ENCODE measurements at regions not wholly inside any gene's neighbourhood (a gene's known extent, or its start where the extent isn't known, plus 50 kb on each side); places are given as distances from the start of the nearest gene placed in this dataset.
"Not testable (repeated sequence)": the region's sequence is repeated elsewhere in the genome, so short reads cannot be mapped to it uniquely, and the experiment has no call there.

DNA sequence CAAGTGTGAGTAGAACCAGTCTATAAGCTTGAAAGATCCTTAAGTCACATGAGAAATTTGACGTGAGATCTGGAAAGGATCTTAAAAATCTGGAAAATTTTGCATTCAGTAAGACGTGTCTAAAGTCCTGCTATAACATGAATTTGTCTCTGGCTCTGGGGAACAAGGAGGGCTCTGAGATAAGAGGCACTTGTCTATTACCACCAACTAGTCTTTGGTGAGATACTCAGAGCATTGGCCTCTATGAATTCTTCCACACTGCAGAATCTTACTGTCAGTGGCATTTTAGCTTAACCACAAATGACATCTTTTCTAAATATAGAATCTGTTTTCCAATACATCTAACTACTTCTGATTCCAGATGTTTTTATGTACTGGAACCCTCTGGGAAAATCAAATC is 1504.5 kb downstream of the DPP10 start:
- DNase-seq (no peak), ATAC-seq (ENCODE audit: low read depth in 2 of 2) (no peak)
- Mint-ChIP-seq H3K36me3 (no peaks in the 10 kb centered on the region), H3K9me3 (peaks cover 4 to 58% (median 9%) of the 10 kb centered on the region in 7 donors), H3K4me1 (no peaks in the 10 kb centered on the region), H3K27me3 (no peaks in the 10 kb centered on the region), H3K4me3 (no peak overlapping the region), H3K27ac (no peak overlapping the region)
- H3K27ac ChIP-seq (ENCODE audit: insufficient read depth, low read length, poor library complexity, severe bottlenecking): no peak overlapping the region
- no peaks in the 10 kb centered on the region for H3K9me3 ChIP-seq (ENCODE audit: control insufficient read depth in 2 of 2, low read length in 2 of 2)
- no peaks in the 10 kb centered on the region for H3K36me3 ChIP-seq (ENCODE audit: control insufficient read depth, insufficient read depth, low read length)
- H3K4me3 ChIP-seq (ENCODE audit: low read depth, low read length): no peak overlapping the region
- H3K27me3 ChIP-seq (ENCODE audit: control insufficient read depth, insufficient read depth, low read length): no peaks in the 10 kb centered on the region
- no peaks in the 10 kb centered on the region for H3K4me1 ChIP-seq (ENCODE audit: control insufficient read depth, insufficient read depth, low read length, poor library complexity, severe bottlenecking)

DNA sequence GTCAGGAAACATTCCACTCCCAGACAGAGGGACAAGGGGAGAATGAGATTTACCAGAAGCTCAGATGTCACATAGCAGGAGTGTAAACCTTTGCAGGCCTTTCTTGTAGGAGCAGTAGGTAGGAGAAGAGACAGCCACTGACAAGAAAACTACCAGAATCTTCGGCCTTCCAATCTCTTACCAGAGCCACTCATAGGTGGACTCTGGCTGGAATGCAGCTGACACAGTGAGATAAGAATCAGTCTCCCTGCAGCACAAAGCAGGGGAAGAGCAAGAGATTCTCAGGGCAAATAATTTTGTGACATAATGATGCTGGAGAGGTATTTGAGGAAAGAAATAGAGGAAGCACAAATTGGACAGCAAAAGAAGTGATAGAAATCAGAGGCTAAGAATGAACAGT is 1534.5 kb downstream of the DPP10 start:
- DNase-seq (no peak), ATAC-seq (ENCODE audit: low read depth in 2 of 2) (no peak)
- Histone ChIP-seq H3K36me3 (ENCODE audit: control insufficient read depth, insufficient read depth, low read length) (no peaks in the 10 kb centered on the region), H3K4me1 (ENCODE audit: control insufficient read depth, insufficient read depth, low read length, poor library complexity, severe bottlenecking) (no peaks in the 10 kb centered on the region), H3K27ac (ENCODE audit: insufficient read depth, low read length, poor library complexity, severe bottlenecking) (no peak overlapping the region), H3K27me3 (ENCODE audit: control insufficient read depth, insufficient read depth, low read length) (no peaks in the 10 kb centered on the region), H3K9me3 (ENCODE audit: control insufficient read depth in 2 of 2, low read length in 2 of 2) (peaks cover 0 to 9% of the 10 kb centered on the region in 2 experiments), H3K4me3 (ENCODE audit: low read depth, low read length) (no peak overlapping the region)
- Mint-ChIP-seq H3K4me3 (no peak overlapping the region), H3K4me1 (no peaks in the 10 kb centered on the region), H3K27ac (no peak overlapping the region), H3K36me3 (no peaks in the 10 kb centered on the region), H3K27me3 (no peaks in the 10 kb centered on the region), H3K9me3 (peaks cover 2 to 49% (median 16%) of the 10 kb centered on the region in 7 donors)

DNA sequence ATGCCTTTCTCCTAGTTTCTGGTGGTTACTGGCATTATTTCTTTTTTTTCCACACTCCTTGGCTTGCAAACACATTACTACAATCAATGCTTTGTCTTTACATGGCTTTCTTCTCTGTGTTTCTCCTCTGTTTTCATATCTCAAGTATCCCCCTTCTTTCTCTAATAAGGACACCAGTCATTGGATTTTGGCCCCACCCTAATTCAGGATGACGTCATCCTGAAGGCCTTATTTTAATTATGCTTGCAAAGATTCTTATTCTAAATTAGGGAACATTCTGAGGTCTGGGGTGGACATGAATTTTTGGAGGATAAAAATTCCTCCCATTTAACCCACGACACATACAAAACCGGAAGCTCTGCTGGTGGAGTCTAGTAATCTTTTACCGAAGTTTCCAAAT is 1556.6 kb downstream of the DPP10 start:
- no peaks in the 10 kb centered on the region for H3K4me1 Mint-ChIP-seq
- H3K9me3 ChIP-seq (ENCODE audit: control insufficient read depth in 2 of 2, low read length in 2 of 2): peaks cover 4 to 6% of the 10 kb centered on the region in 2 experiments
- no peaks in the 10 kb centered on the region for H3K4me1 ChIP-seq (ENCODE audit: control insufficient read depth, insufficient read depth, low read length, poor library complexity, severe bottlenecking)
- no peaks in the 10 kb centered on the region for H3K27me3 Mint-ChIP-seq
- DNase-seq: no peak
- H3K9me3 Mint-ChIP-seq: peaks cover 0 to 40% (median 12%) of the 10 kb centered on the region in 7 donors
- no peaks in the 10 kb centered on the region for H3K36me3 Mint-ChIP-seq
- no peaks in the 10 kb centered on the region for H3K36me3 ChIP-seq (ENCODE audit: control insufficient read depth, insufficient read depth, low read length)
- no peak overlapping the region for H3K4me3 ChIP-seq (ENCODE audit: low read depth, low read length)
- no peak overlapping the region for H3K27ac ChIP-seq (ENCODE audit: insufficient read depth, low read length, poor library complexity, severe bottlenecking)
- no peak for ATAC-seq (ENCODE audit: low read depth in 2 of 2)
- H3K27ac Mint-ChIP-seq: no peak overlapping the region
- H3K4me3 Mint-ChIP-seq: no peak overlapping the region
- H3K27me3 ChIP-seq (ENCODE audit: control insufficient read depth, insufficient read depth, low read length): no peaks in the 10 kb centered on the region

DNA sequence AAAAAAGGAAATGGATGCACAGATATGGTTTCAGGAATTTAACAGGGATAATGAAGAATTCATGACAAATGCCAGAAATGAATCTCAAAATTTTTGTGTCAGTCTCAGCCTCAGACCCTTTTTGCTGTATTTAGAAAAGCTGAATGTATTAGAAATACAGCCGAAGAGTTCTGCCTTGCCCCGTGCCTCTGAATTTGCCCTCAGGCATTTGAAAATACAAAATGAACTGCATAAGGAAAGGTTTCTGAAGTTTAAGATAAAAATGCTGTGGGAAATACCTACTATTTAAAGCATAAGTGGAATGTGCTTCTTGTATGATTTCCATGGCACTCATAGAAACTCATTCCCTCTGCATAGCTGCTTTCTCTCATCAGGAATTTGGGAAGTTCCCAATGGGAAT is 1580.6 kb downstream of the DPP10 start:
- Mint-ChIP-seq H3K9me3 (peaks cover 2 to 35% (median 3%) of the 10 kb centered on the region in 7 donors), H3K27ac (no peak overlapping the region), H3K4me1 (no peaks in the 10 kb centered on the region), H3K4me3 (no peak overlapping the region), H3K36me3 (no peaks in the 10 kb centered on the region), H3K27me3 (no peaks in the 10 kb centered on the region)
- no peak overlapping the region for H3K4me3 ChIP-seq (ENCODE audit: low read depth, low read length)
- no peak for DNase-seq
- H3K27me3 ChIP-seq (ENCODE audit: control insufficient read depth, insufficient read depth, low read length): no peaks in the 10 kb centered on the region
- no peaks in the 10 kb centered on the region for H3K36me3 ChIP-seq (ENCODE audit: control insufficient read depth, insufficient read depth, low read length)
- H3K27ac ChIP-seq (ENCODE audit: insufficient read depth, low read length, poor library complexity, severe bottlenecking): no peak overlapping the region
- no peak for ATAC-seq (ENCODE audit: low read depth in 2 of 2)
- H3K9me3 ChIP-seq (ENCODE audit: control insufficient read depth in 2 of 2, low read length in 2 of 2): peaks cover 2 to 7% of the 10 kb centered on the region in 2 experiments
- no peaks in the 10 kb centered on the region for H3K4me1 ChIP-seq (ENCODE audit: control insufficient read depth, insufficient read depth, low read length, poor library complexity, severe bottlenecking)

DNA sequence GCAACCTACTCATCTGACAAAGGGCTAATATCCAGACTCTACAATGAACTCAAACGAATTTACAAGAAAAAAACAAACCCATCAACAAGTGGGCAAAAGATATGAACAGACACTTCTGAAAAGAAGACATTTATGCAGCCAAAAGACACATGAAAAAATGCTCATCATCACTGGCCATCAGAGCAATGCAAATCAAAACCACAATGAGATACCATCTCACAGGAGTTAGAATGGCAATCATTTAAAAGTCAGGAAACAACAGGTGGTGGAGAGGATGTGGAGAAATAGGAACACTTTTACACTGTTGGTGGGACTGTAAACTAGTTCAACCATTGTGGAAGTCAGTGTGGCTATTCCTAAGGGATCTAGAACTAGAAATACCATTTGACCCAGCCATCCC is 1596.3 kb downstream of the DPP10 start:
- not testable (repeated sequence) for H3K36me3 Mint-ChIP-seq; H3K27me3 Mint-ChIP-seq; H3K4me3 ChIP-seq (ENCODE audit: low read depth, low read length); ATAC-seq (ENCODE audit: low read depth in 2 of 2); DNase-seq; H3K27ac ChIP-seq (ENCODE audit: insufficient read depth, low read length, poor library complexity, severe bottlenecking); H3K27ac Mint-ChIP-seq; H3K27me3 ChIP-seq (ENCODE audit: control insufficient read depth, insufficient read depth, low read length); H3K4me1 ChIP-seq (ENCODE audit: control insufficient read depth, insufficient read depth, low read length, poor library complexity, severe bottlenecking); H3K4me1 Mint-ChIP-seq; H3K36me3 ChIP-seq (ENCODE audit: control insufficient read depth, insufficient read depth, low read length); H3K9me3 ChIP-seq (ENCODE audit: control insufficient read depth in 2 of 2, low read length in 2 of 2); H3K4me3 Mint-ChIP-seq
- H3K9me3 Mint-ChIP-seq: peaks cover 0 to 15% (median 4%) of the 10 kb centered on the region in 7 donors

DNA sequence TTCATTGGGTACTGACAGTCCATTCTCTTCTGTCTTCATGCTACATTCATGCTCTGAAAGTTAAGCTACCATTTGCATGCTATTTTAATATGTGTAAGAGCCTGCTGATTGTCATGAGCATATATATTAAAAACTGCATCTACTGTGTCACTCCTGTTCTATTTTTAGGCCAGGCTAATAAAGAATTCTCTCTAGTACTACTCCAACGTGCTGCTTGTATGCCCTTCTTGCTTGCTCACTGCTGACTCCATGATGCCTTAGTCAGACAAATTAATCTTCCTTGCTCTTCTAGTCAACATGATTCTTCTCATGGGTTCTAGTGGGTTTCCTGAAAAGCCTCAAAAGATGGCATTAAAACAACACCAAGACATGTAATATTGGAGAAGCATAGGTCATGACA is 1600.1 kb downstream of the DPP10 start:
- H3K4me1 ChIP-seq (ENCODE audit: control insufficient read depth, insufficient read depth, low read length, poor library complexity, severe bottlenecking): no peaks in the 10 kb centered on the region
- H3K27me3 ChIP-seq (ENCODE audit: control insufficient read depth, insufficient read depth, low read length): no peaks in the 10 kb centered on the region
- peaks cover 0 to 15% (median 4%) of the 10 kb centered on the region in 7 donors for H3K9me3 Mint-ChIP-seq
- H3K27ac ChIP-seq (ENCODE audit: insufficient read depth, low read length, poor library complexity, severe bottlenecking): no peak overlapping the region
- H3K36me3 Mint-ChIP-seq: no peaks in the 10 kb centered on the region
- H3K27ac Mint-ChIP-seq: no peak overlapping the region
- H3K27me3 Mint-ChIP-seq: no peaks in the 10 kb centered on the region
- peaks cover 0 to 11% of the 10 kb centered on the region in 2 experiments for H3K9me3 ChIP-seq (ENCODE audit: control insufficient read depth in 2 of 2, low read length in 2 of 2)
- no peaks in the 10 kb centered on the region for H3K36me3 ChIP-seq (ENCODE audit: control insufficient read depth, insufficient read depth, low read length)
- no peak for DNase-seq
- H3K4me1 Mint-ChIP-seq: no peaks in the 10 kb centered on the region
- no peak overlapping the region for H3K4me3 ChIP-seq (ENCODE audit: low read depth, low read length)
- ATAC-seq (ENCODE audit: low read depth in 2 of 2): no peak
- H3K4me3 Mint-ChIP-seq: no peak overlapping the region

DNA sequence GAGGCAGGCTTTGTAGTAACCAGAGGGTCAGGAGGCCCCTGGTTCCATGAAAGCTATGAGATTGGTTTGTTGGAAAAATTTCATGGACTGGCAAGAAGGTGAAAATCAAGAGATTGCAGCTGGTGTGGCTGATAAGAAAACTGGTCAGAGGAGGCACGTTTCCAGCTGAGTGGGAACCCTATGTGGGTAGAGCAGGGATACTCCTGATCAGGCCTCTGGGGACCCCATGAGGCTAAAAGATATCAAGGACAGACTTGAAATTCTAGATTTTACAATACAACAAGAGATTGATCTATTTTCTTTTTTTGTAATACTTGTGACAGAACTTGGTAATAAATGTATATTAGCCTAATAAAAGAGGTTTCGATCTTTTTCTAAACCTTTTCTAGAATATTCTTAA is 1615.1 kb downstream of the DPP10 start:
- Histone ChIP-seq H3K27me3 (ENCODE audit: control insufficient read depth, insufficient read depth, low read length) (no peaks in the 10 kb centered on the region), H3K27ac (ENCODE audit: insufficient read depth, low read length, poor library complexity, severe bottlenecking) (no peak overlapping the region), H3K4me3 (ENCODE audit: low read depth, low read length) (no peak overlapping the region), H3K36me3 (ENCODE audit: control insufficient read depth, insufficient read depth, low read length) (no peaks in the 10 kb centered on the region), H3K4me1 (ENCODE audit: control insufficient read depth, insufficient read depth, low read length, poor library complexity, severe bottlenecking) (no peaks in the 10 kb centered on the region), H3K9me3 (ENCODE audit: control insufficient read depth in 2 of 2, low read length in 2 of 2) (peaks cover 0 to 3% of the 10 kb centered on the region in 2 experiments)
- Mint-ChIP-seq H3K36me3 (no peaks in the 10 kb centered on the region), H3K4me1 (no peaks in the 10 kb centered on the region), H3K9me3 (peaks cover 0 to 18% (median 8%) of the 10 kb centered on the region in 7 donors), H3K4me3 (no peak overlapping the region), H3K27me3 (peaks cover 4% of the 10 kb centered on the region), H3K27ac (no peak overlapping the region)
- ATAC-seq (ENCODE audit: low read depth in 2 of 2) (no peak), DNase-seq (no peak)

DNA sequence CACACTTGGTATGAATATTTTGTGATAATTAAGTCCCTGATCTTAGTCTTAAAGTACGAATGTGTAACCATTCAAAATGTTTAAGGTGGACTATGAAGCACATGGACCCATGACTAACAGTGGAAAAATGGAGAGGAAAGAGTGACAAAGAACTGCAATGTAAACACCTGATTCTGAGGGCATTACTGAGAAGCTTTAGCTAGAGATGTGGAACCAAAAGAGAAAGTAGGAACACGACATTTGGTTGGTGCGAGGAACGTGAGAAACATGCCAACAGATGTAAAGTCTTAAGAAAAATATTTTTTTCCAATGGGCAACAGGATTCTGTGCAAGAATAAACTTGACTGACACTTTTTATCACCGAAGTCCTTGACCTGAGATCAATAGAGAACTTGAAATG is 1618.6 kb downstream of the DPP10 start:
- Mint-ChIP-seq H3K4me3 (no peak overlapping the region), H3K9me3 (peaks cover 0 to 25% (median 9%) of the 10 kb centered on the region in 7 donors), H3K36me3 (no peaks in the 10 kb centered on the region)

More for the DNA sequence above, 1618.6 kb downstream of the DPP10 start:
- no peak for DNase-seq
- Histone ChIP-seq H3K4me3 (ENCODE audit: low read depth, low read length) (no peak overlapping the region), H3K4me1 (ENCODE audit: control insufficient read depth, insufficient read depth, low read length, poor library complexity, severe bottlenecking) (no peaks in the 10 kb centered on the region), H3K27me3 (ENCODE audit: control insufficient read depth, insufficient read depth, low read length) (no peaks in the 10 kb centered on the region), H3K36me3 (ENCODE audit: control insufficient read depth, insufficient read depth, low read length) (no peaks in the 10 kb centered on the region), H3K27ac (ENCODE audit: insufficient read depth, low read length, poor library complexity, severe bottlenecking) (no peak overlapping the region), H3K9me3 (ENCODE audit: control insufficient read depth in 2 of 2, low read length in 2 of 2) (no peaks in the 10 kb centered on the region)
- H3K27ac Mint-ChIP-seq: no peak overlapping the region
- H3K4me1 Mint-ChIP-seq: no peaks in the 10 kb centered on the region
- ATAC-seq (ENCODE audit: low read depth in 2 of 2): no peak
- no peaks in the 10 kb centered on the region for H3K27me3 Mint-ChIP-seq
